Activated CD4-positive, alpha-beta T cell treated with anti-CD3 and anti-CD28 coated beads, Interleukin-2, amount 50 U/mL, for 16 hours (primary cell): ENCODE measurements at regions not wholly inside any gene's neighbourhood (a gene's known extent, or its start where the extent isn't known, plus 50 kb on each side); places are given as distances from the start of the nearest gene placed in this dataset.
A peak's percentile ranks its signal among the peaks of the same experiment; 100 is the strongest.
"Not testable (repeated sequence)": the region's sequence is repeated elsewhere in the genome, so short reads cannot be mapped to it uniquely, and the experiment has no call there.

ENCODE experiments used
- DNase-seq: peaks from one replicate; pipeline ENCODE4 v3.0.0-alpha.2; 2020

DNA sequence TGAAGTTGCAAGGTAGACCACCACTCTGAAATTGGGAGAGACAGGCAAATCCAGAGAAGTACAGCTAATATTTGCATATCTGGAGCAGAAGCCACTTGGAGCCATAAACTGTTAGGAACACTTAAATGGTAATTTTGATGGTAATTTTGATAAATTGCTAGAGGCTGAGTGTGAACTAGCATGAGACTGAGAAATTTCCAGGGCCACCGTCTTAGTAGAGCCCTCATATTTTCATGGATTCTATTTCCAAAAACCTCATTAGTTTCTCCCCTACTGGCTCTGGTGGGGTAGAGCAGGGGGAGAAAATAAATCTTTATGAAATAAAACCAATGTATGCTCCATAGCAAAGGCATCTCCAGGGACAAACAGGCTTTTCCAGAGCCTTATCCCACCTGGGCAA is 429.4 kb upstream of the DIPK2B start:
- DNase-seq, result no peak

DNA sequence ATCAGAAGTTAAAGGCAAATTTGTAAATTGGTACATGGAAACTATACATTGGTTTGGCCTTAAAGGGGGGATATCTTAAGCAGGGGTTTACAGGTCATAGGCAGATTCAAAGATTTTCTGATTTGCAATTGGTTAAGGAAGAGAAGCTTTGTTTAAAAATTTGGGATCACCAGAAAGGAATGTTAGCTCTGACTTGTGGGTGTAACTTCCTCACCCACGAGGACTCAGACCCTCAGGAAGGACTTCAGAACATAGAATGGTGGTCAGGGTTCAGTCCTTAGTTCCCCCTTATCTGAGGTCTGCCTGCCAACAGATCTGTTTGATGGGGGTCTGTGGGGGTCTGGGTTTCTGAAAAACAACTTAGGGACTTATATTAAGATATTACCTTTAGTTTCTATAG is 427.4 kb upstream of the DIPK2B start:
- no peak for DNase-seq

DNA sequence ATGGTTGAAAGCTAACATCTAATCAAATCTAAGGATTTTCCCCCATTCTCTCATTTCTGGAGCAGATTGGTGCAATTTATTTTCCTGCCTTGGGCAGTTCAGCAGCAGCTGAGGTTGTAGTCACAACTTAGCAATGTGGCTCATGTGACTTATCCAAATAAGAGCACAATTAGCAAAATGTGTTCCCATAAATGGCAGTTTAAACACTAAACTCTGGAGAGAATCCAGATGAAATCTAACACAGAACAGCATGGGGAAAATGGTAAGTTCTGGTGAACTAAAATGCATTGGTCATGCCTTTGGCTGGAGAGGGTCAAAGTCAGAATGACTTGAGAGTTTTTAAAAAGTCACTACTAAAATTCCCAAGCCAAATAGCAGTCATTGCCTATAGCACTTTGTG is 422.6 kb upstream of the DIPK2B start:
- no peak for DNase-seq

DNA sequence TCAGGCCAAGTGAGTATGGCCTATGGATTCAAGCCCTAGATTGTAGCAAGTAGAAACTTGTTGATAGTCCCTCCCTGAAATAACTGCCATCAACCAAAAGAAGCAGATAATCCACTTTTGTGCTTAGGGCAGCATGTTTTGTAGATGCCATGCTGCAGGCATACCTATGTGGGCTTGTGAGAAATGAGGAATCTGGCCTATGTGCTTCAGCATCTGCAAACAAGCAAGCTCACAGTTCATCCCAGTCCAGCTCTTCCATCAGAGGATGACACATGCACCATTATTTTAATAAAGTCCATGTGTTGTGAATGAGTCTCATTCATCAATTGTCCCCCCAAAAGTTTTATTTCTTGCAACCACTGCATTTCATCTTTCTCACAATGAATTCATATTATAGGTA is 421.9 kb upstream of the DIPK2B start:
- no peak for DNase-seq

DNA sequence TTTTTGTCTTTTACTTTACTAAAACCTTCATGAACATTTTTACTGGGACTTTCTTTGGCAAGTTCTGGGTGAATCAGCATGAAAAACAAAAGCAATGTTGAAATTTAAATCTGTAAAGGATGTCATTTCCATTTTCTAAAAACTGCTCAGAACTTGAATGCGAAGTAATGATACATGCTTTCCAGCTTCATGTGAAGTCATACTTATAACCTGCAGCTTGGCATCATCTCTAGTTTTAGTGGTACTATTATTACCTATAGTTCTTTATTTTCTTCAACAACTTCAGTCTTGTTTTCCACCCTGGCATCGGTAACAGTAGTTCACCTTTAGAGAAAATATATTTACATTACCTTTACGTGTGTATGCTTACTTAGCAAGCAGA is 421.4 kb upstream of the DIPK2B start:
- no peak for DNase-seq

DNA sequence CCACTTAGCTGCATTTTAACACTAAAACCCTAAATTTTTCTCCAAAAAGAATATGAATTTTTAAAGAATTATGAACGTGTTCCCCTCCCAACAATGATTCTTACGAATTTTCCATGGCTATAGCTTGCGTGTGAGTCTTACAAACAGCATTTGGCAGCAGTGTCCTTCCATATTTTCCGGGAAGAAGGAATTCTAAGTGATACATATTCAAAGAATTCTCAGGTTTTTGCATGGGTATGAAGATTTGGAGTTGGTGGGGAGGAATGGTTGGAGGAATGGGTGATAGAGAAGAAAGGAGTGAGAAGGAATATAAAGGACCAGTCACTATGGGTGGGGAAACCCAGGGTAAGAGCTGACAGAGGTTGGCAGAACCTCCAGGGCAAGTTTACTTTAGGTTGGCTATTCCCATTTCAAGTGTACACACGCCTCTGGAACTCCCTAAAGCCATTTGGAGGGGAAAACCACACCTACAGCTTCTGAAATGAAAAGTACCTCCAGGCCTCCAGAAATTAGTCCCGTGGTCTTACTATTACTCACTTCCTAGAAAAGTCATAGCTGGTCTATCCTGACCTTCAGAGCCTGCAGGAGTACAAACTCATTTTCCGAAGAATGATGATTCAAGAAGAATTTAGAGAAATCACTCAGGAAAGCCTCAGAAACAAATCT is 420.8 kb upstream of the DIPK2B start:
- peak; percentile 82 for DNase-seq

DNA sequence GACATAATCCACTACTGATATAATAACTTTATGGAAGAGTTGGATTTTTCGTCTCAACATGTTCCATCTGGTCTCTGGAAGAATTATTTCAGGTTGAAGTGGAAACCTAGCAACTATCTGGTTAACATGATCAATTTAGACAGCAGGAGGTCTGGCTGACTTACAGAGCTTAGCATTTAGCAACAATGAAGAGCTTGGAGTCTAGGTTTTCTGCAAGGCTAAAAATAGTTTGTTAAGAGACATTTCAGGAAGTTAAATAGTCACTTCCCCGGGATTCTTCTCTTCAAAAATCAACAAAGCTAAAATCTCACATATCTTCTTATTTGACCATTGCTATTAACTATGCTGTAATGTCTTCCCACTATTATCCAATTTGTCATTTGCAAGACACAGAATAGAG is 418.6 kb upstream of the DIPK2B start:
- no peak for DNase-seq

DNA sequence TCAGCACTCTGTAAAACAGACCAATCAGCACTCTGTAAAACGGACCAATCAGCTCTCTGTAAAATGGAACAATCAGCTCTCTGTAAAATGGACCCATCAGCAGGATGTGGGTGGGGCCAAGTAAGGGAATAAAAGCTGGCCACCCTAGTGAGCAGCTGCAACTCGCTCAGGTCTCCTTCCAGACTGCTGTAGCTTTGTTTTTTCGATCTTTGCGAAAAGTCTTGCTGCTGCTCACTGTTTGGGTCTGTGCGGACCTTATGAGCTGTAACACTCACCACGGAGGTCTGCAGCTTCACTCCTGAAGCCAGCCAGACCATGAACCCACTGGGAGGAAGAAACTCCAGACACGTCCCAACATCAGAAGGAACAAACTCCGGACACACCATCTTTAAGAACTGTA is 414.9 kb upstream of the DIPK2B start:
- DNase-seq, result not testable (repeated sequence)

DNA sequence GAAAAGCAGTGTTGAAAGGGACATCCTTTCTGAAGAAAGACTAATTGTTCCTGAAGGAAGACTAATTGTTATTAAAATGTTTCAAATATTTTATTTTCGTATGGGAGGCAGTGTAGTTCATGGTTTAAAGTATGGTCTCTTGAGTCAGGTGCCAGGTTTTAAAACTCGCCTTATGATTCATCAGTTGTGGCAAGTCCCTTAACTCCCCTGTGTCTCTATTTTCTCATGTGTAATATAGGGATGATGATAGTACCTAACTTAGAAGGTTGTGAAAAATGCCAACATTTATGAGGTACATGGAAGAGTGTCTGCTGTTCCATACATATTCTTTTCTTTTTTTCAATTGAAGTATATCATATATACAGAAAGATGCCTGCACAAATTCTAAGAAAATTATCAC is 414.2 kb upstream of the DIPK2B start:
- DNase-seq, result peak; percentile 8

DNA sequence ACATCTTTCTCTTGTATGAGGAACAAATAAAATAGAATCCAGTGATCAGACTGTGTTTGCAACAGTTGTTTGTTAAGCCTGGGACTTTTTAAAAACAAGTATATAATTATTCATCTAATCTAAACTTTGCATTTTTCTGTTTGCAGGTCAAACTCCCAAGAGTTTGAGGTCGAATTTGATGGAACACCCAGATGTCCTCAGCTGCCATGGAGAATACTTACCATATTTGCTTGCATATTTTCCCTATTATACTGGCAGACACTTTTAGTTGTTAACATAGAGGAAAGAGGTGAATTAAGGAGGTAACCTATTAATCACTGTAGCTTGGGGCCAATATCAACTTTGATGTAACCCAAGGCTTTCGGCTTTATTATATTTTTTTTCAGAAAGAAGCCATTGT is 401.5 kb upstream of the DIPK2B start:
- no peak for DNase-seq

DNA sequence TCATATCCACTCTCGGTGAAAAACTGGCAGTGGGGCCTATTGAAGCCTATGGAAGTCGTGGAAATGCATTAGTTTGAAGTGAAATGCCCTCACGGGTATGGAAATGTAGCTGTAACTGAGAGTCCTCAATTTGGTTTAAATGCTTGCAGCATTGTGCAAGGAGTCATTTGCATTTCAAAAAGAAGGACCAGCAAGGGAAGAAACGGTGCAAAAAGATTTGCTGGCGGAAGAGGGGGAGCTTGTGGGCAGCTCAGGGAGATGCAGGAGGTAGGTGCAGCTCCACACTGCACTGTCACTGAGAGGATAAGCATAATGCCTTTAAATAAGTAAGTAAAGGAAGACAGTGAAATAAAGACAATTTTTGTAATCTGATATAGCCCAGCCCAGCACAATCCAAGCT is 400.4 kb upstream of the DIPK2B start:
- no peak for DNase-seq

DNA sequence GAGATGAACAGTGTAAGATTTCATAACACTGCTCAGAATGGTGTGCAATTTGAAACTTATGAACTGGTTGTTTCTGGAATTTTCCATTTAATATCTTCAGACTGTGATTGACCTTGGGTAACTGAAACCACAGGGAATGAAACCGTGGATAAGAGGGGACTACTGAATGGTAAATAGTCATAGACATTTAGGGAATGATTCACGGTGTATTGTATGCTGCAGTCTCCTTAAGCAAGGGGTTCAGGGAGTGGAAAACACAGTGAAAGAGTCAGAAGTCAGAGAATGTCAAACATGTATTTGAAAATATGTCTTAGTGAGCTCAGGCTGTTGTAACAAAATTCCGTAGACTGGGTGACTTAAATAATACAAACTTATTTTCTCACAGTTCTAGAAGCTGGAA is 398.2 kb upstream of the DIPK2B start:
- no peak for DNase-seq

DNA sequence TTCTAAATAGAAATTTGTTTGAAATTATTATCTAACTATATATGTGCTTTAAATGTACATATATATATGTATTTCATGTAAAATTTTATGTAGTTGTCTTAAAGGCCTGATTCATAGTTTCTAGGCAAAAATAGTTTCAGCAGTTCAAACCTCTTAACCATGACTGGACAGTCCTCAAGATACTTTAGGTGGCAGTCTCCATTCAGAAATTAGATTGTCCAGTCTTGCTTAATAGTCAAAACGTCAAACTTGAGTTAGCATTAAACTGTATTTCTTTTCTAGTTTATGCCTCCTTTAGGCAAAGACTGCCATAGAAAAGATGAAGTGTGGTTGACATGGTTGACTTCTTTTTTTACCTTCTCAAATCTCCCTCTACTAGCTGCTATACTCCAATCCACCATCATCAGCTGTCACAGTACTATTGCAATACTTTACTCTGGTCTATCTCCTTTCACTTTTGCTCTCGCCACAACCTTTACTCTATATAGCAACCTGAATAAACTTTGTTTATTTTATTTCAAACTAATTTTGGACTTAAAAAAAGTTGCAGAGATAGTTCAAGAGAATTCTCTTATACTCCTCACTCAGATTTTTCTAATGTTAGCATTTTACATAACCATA is 395.6 kb upstream of the DIPK2B start:
- DNase-seq, result no peak

DNA sequence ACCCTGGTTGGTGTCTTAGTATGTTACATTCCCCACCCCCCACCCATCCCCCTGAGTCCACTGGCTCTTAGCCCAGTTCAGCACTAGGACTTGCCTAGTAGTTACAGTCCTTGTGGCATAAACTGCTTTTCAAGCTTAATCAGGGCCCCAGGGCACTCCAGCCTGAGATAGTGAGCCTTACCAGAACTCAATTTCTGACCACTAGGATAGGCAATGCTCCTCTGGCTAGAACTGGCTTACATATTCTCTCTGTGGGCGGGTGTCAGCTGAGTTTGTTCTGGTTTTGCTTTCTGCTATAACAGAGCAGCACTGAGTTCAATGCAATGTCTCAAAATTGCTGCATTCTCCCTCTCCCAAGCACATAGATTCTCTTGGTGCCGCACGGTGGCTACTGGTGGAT is 391.4 kb upstream of the DIPK2B start:
- DNase-seq, result no peak

DNA sequence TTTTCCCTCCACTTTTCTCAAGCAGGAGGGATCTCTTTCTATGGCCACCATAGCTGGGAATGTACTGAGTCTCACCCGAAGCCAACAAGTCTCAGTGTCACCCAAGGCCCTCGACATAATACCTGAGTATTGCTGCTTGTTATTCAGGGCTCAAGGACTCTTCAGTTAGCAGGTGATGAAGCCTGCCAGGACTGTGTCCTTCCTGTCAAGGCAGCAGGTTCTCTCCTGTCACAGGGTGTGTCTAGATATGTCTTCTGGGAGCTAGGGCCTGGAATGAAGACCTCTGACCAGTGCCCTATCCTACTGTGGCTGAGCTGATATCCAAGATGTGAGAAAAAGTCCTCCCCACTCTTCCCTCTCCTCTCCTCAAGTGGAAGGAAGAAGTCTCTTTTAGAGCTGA is 391.0 kb upstream of the DIPK2B start:
- DNase-seq, result no peak

DNA sequence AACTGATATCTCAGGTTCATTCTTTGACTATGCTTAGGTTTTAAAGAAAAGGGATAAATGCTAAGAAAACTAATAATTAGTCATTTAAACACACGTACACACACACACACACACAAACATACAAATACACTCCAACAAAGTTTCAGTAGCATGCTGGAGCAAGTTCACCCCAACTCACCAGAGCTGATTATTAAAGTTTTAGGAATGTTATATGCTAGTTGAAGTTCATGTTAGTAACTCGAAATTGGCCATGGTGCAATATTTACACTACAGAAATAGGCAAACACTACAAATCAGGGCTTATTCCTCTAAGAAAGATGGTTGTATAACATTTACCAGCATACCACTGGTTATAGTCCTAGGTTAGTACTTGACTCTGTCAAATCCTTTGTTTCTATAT is 384.0 kb upstream of the DIPK2B start:
- no peak for DNase-seq

DNA sequence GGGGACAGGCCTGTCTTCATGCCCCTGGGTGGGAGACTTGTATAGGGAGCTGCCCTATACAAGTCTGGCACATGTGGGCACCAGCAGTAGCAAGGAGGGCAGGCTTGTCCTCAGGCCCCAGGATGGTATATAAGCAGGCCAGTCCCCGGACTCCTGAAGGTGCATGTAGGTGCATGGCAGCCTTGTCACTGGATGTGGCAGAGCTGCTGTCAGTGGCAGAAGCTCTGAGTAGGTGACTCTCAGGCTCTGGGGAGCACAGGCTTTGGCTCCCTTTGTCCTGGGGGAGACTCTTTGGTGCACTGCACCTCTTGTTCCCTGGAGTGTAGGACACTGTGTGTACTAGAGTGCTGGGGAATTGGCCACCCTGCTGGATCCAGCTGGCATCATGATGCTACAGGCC is 376.7 kb upstream of the DIPK2B start:
- no peak for DNase-seq

DNA sequence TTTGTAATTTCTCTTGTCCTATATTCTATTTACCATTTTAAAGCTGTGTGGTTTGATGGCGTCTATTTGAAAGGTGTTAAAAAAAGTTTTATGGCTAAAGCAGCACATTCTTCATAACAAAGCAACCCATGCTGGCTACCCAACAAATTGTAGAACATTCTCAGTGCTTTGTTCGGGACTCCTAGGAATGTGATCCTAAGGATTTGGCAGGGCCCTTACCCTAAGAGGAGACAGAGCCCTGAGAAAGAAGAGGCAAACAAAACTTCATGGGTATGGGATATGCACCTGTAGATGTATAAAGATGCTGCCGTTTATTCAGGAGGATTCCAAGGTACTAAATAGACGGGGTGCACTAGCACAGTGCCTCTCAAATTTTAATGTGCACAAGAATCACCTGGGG is 370.8 kb upstream of the DIPK2B start:
- no peak for DNase-seq

DNA sequence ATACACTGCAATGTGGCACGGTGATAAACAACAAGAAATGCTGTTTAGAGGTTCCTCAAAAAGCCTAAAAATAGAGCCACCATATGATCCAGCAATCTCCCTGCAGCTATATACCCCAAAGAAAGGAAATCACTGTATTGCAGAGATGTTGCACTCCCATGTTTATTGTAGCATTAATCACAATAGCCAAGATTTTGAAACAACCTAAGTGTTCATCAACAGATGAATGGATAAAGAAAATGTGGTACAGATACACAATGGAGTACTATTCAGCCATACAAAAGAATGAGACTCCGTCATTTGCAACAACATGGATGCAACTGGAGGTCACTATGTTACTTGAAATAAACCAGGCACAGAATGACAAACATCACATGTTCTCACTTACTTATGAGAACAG is 365.8 kb upstream of the DIPK2B start:
- DNase-seq, result no peak

DNA sequence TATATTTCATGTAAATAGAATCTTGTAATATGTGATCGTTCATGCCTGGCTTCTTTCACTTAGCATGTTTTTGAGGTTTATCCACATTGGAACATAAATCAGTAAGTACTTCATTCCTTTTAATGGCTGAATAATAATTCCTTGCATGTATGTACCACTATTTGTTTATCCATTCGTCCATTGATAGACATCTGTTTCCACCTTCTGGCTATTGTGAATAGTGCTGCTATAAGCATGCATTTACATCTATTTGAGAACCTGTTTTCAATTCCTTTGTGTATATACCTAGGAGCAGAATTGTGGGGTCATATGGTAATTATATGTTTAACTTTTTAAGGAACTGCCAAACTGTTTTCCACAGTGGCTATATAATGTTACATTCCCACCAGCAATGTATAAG is 356.7 kb upstream of the DIPK2B start:
- DNase-seq, result no peak

DNA sequence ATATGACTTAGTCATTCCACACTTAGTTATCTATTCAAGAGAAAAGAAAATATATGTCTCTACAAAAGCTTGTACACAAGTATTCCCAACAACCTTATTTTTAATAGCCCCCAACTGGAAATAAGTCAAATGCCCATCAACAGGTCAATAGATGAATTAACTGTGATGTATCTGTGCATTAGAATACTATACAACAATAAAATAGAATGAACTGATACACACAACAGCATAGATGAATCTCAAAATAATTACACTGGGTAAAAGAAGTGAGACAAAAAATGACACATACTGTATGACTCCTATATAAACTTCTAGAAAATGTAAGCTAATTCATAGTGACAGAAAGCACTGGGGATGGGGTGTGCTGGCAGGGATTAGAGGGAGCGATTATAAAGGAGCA is 354.1 kb upstream of the DIPK2B start:
- DNase-seq, result no peak

DNA sequence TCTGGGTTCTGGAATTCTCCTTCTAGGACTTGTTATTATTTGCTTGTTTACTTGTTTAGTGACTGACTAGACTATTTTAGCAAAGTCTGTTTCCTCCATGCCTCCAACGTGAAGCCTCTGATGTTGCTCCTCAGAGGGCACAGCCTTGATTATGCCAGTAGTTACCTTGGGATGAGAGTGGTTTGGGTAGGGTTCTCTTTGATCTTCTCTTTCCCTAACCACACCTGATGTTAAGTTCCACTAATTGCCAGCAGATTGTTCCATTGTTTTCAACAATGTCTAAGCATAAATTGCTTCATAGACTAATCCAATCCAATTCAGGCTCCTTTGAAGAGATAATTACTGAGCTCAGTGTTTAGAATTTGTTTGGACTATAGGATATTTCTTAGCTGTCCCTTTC is 352.7 kb upstream of the DIPK2B start:
- no peak for DNase-seq

DNA sequence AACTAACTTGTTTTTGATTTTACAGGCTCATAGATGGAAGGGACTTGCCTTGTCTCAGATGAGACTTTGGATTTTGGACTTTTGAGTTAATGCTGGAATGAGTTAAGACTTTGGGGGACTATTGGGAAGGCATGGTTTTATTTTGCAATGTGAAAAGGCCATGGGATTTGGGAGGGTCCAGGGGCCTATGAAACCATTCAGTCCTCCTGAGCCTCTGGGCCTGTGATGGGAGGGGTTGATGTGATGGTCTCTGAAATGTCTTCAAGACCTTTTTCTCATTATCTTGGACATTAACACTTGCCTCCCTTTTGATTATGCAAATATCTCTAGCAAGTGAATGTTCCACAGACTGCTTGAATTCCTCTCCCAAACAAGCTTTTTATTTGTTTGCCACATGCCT is 346.0 kb upstream of the DIPK2B start:
- DNase-seq, result not testable (repeated sequence)

DNA sequence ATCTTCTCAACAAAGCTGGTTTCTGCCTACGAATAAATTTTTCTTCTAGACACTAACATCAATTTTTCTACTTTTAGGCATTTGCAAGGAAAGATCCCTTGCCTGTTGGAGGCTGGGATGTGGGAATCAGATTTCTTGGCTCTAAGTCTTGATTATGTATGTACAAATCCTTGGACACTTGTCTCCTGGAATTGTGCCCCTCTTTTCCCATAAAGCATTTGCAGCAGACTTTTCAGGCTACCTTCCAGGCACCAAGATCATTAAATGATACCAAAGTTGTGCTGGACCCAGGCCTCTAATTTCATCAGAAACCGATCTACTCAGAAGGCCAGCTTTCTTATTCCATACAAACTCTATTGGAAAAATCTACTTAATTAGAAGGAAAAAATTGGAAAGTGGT is 339.5 kb upstream of the DIPK2B start:
- DNase-seq, result no peak

DNA sequence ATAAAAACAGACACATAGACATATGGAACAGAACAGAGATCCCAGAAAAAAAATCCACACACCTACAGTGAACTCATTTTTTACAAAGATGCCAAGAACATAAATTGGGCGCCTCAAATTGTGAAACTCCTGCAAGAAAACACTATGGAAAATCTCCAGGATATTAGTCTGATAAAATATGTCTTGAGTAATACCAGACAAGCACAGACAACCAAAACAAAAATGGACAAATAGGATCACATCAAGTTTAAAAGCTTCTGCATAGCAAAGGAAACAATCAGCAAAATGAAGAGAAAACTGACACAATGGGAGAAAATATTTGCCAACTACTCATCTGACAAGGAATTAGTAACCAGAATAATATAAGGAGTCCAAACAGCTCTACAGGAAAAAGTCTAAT is 337.3 kb upstream of the DIPK2B start:
- DNase-seq, result no peak
